A172 (cell line): ENCODE measurements at regions not wholly inside any gene's neighbourhood (a gene's known extent, or its start where the extent isn't known, plus 50 kb on each side); places are given as distances from the start of the nearest gene placed in this dataset.
A peak's percentile ranks its signal among the peaks of the same experiment; 100 is the strongest.
"Not testable (repeated sequence)": the region's sequence is repeated elsewhere in the genome, so short reads cannot be mapped to it uniquely, and the experiment has no call there.

Experiments used
- DNase-seq: peaks from one replicate; pipeline ENCODE4 v3.0.0-alpha.2; 2015; ENCODE audit warnings: low spot score

- no peak for DNase-seq
Measured at GRCh38 chr9:86575825-86576525, 221.8 kb upstream of the TUT7 start.

GRCh38 chr9:86575137-86575536 is 220.9 kb upstream of the TUT7 start:
- DNase-seq: no peak

DNA sequence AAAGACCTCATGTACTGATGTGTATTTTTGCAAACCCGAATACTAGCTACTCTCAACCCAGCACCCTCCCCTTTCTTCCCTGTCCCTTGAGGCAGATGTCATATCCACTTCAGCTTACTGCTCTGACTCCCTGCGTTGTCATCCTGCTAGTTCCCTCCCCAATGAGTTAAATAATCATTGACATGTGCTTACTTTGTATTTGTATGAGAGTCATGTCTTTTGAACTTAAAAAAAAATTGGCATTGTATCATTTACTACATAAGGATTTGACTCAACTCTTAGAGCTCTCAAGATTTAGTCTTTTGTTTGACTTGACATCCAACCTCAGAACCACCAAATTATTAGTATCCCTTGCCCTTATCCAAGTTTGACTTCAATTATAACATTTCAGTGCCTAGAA is 219.7 kb upstream of the TUT7 start:
- DNase-seq: no peak

GRCh38 chr9:86572904-86573303 is 218.7 kb upstream of the TUT7 start:
- DNase-seq: no peak

DNA sequence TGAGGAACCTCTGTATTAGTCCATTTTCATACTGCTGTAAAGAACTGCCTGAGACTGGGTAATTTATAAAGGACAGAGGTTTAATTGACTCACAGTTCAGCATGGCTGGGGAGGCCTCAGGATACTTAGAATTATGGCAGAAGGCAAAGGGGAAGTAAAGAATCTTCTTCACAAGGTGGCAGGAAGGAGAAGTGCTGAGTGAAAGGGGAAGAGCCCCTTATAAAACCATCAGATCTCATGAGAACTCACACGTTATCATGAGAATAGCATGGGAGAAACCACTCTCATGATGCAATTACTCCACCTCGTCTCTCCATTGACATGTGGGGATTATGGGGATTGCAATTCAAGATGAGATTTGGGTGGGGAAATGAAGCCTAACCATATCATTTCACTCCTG is 211.4 kb upstream of the TUT7 start:
- not testable (repeated sequence) for DNase-seq

GRCh38 chr9:86563936-86564335 is 209.7 kb upstream of the TUT7 start:
- DNase-seq: no peak

DNA sequence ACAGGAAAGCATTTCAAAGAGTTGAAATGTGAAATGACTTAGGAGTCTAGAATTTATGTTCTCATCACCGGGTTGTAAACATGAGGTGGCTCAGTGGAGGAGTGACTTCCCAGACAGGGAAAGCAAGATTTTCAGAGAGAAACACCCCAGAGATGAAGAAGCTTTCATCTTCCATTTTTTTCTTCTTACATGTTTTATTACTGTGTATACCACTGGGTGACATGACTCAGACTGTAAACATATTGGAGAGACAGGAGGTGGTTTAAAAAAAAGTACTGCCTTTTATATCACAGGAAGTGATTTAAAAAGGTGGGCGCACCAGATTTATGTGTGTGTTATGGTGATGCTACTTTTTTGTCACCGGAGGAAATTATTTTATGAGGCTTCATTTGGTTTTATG is 209.1 kb upstream of the TUT7 start:
- DNase-seq: peak; percentile 61

GRCh38 chr9:86562691-86563090 is 208.5 kb upstream of the TUT7 start:
- no peak for DNase-seq

GRCh38 chr9:86557918-86558317 is 203.7 kb upstream of the TUT7 start:
- no peak for DNase-seq

- peak; percentile 88 for DNase-seq
Measured at GRCh38 chr9:86557063-86557766, 203.0 kb upstream of the TUT7 start.

DNA sequence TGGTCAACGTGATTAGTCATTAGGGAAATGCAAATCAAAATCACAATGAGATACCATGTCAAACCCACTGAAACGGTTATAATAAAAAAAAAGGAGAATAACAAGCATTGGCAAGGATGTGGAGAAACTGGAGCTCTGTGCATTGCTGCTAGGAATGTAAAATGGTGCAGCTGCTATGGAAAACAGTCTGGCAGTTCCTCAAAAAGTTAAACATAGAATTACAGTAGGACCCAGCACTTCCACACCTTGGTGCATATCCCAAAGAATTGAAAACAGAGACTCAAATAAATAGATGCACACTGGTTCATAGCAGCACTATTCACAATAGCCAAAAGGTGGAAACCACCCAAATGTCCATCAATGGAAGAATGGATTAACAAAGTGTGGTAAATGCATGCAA is 201.5 kb upstream of the TUT7 start:
- DNase-seq: no peak

GRCh38 chr9:86550401-86550800 is 196.2 kb upstream of the TUT7 start:
- no peak for DNase-seq

DNA sequence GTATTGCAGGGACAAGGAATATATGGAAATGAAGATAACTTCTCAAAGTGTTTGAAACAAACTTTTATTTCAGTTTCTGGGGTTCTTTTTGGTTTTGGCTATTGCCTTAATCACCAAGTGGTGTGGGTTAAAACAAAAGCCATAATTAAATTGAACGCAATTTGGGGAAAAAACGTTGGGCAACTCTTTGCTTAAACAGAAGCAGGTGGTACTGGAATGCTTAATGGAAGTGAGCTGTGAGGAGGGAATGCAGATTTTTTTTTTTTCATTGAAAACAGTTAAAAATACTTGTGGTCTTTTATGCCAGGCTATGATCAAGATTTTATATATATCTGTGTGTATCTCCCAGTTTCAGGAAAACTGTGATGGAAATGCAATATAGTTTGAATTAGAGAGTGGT is 195.7 kb upstream of the TUT7 start:
- DNase-seq: no peak

DNA sequence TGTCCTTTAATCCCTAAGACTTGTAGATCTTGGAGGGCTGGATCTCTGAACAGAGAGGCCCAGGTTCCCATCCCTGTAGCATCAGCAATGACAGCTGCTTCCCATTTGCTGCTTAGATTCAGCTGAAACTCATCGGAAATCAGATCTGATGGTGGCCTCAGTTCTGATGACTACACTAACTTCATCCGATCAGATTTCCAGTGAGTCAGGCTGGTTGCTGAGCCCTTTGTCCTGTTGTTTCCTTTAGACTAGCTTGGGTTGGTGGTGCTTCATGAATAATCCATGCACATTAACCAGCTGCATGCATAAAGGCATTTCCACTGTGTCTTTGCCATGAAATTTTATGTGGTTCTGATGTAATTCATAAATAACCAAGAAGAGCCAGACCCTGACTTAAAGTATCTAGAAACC is 195.2 kb upstream of the TUT7 start:
- DNase-seq: no peak

- no peak for DNase-seq
Measured at GRCh38 chr9:86548220-86548619, 194.0 kb upstream of the TUT7 start.

GRCh38 chr9:86547571-86547970 is 193.4 kb upstream of the TUT7 start:
- no peak for DNase-seq

- no peak for DNase-seq
Measured at GRCh38 chr9:86546712-86547111, 192.5 kb upstream of the TUT7 start.

DNA sequence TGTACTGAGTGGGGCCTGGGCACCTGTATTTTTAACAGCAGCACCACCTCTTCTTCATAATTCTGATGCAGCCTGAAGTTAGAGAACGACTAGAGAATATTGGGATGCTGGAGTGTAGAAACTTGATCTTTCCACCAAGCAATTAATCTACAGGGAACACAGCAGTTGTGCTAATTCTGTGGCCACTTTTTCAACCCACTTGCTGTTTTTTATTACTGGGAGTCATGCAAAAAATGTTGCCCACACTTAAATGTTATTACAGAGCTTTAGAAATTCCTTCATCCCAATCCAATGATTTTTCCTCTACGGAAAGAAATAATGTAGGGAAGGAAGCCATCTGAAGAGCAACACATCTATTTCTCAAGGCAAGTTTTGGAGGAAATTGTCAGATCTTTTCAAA is 190.9 kb upstream of the TUT7 start:
- DNase-seq: no peak

GRCh38 chr9:86541014-86541570 is 186.9 kb upstream of the TUT7 start:
- DNase-seq: no peak

DNA sequence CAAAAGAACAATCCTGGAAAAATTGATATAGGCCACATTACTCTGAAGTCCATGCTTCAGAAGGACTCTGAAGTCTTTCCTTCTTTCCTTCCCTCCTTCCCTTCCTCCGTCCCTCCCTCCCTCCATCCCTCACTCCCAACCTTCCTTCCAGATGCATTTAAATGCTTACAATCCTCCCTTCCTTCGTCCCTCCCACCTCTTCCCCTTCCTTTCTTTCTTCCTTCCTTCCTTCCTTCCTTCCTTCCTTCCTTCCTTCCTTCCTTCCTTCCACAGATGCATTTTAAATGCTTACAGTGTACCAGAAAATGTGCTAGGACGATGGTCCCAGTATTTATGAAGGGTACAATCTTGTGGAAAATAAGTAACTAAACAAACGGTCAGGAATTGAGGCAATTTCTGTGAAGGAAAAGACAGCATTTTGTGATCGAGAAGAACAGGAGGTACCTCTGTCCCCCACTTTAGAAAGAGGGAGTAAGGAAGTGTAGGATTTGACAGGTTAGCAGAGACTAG is 181.3 kb upstream of the TUT7 start:
- no peak for DNase-seq

DNA sequence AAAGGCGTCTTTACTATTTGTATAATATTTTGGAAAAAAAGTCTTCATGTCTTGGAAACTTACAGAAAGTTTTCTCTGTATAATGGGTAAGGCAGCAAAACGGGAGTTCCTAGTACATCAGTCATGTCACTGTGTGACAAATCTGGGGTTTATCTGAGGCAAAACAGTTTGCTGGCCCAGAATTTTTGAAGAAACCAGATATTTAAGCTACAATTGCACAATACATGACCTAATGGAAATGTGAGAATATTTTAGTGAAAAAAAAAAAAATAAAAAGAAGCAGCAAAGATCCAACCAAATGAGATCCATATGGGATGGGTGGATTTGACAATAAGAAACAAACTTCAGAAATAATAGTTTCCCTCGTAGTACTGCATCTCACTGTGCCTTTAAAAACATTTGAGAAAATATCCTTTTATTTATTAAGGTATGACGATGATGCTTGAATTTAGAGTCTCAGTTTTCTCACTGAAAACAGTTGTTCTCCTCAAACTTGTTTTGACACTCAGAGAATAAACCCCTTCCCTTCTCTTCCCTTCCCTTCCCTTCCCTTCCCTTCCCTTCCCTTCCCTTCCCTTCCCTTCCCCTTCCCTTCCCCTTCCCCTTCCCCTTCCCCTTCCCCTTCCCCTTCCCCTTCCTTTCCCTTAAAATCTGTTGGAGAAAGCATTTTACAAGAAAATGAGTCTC is 180.5 kb upstream of the TUT7 start:
- no peak for DNase-seq

GRCh38 chr9:86531971-86532640 is 177.9 kb upstream of the TUT7 start:
- DNase-seq: no peak
